ENCODE measurements at regions not wholly inside any gene's neighbourhood (a gene's known extent, or its start where the extent isn't known, plus 50 kb on each side); places are given as distances from the start of the nearest gene placed in this dataset.

- Histone ChIP-seq H3K4me3 (replicated peaks in 1 of 3) (no peak overlapping the region), H3K4me1 (no peaks in the 10 kb centered on the region), H3K27ac (no peak overlapping the region), H3K27me3 (no peaks in the 10 kb centered on the region), H3K36me3 (no peaks in the 10 kb centered on the region), H3K9me3 (no peaks in the 10 kb centered on the region)
- TF ChIP-seq CTCF (IDR thresholded peaks at IDR 0.05) (no peak), POLR2A (IDR thresholded peaks at IDR 0.05) (no peak)
- intact Hi-C loops (cut with DNase I): no loop called here
- WGBS, 2 donors: 71 to 82% methylated on average over 1 of the region's 1 CpG
- no peak for DNase-seq
Observed at GRCh38 chr6:94349227-94349626, 929.9 kb upstream of the EPHA7 start.

GRCh38 chr6:94344866-94345265, 925.5 kb upstream of the EPHA7 start:
- WGBS, 2 donors: 78 to 98% methylated on average over 1 of the region's 1 CpG

GRCh38 chr6:94341173-94341572, 921.8 kb upstream of the EPHA7 start:
- 31 to 54% methylated on average over 2 of the region's 2 CpGs for WGBS, 2 donors
- no peak for DNase-seq
- no peak for TF ChIP-seq CTCF (IDR thresholded peaks at IDR 0.05)
- TF ChIP-seq POLR2A (IDR thresholded peaks at IDR 0.05): no peak
- H3K27ac ChIP-seq: no peak overlapping the region
- no peaks in the 10 kb centered on the region for H3K9me3 ChIP-seq
- no peak overlapping the region for H3K4me3 ChIP-seq (replicated peaks in 1 of 3)
- no peaks in the 10 kb centered on the region for H3K4me1 ChIP-seq
- intact Hi-C loops (cut with DNase I): no loop called here
- no peaks in the 10 kb centered on the region for H3K36me3 ChIP-seq
- H3K27me3 ChIP-seq: no peaks in the 10 kb centered on the region

More at GRCh38 chr6:94344866-94345265, 925.5 kb upstream of the EPHA7 start:
- no peak for TF ChIP-seq CTCF (IDR thresholded peaks at IDR 0.05)
- no peak for TF ChIP-seq POLR2A (IDR thresholded peaks at IDR 0.05)
- Histone ChIP-seq H3K9me3 (no peaks in the 10 kb centered on the region), H3K4me1 (no peaks in the 10 kb centered on the region), H3K27me3 (no peaks in the 10 kb centered on the region), H3K4me3 (replicated peaks in 1 of 3) (no peak overlapping the region), H3K27ac (no peak overlapping the region), H3K36me3 (no peaks in the 10 kb centered on the region)
- intact Hi-C loops (cut with DNase I): no loop called here
- no peak for DNase-seq

- no peaks in the 10 kb centered on the region for H3K27me3 ChIP-seq
Observed at GRCh38 chr6:94323853-94324252, 904.5 kb upstream of the EPHA7 start.

More at GRCh38 chr6:94323853-94324252, 904.5 kb upstream of the EPHA7 start:
- 92 to 100% methylated on average over 1 of the region's 1 CpG for WGBS, 2 donors
- Histone ChIP-seq H3K4me1 (no peaks in the 10 kb centered on the region), H3K36me3 (no peaks in the 10 kb centered on the region), H3K4me3 (replicated peaks in 1 of 3) (no peak overlapping the region), H3K27ac (no peak overlapping the region), H3K9me3 (no peaks in the 10 kb centered on the region)
- intact Hi-C loops (cut with DNase I): no loop called here
- no peak for TF ChIP-seq CTCF (IDR thresholded peaks at IDR 0.05)
- no peak for TF ChIP-seq POLR2A (IDR thresholded peaks at IDR 0.05)
- no peak for DNase-seq

All from thyroid gland (tissue), 4 donors.